Hepatocyte (in vitro differentiated cells): ENCODE measurements at regions not wholly inside any gene's neighbourhood (a gene's known extent, or its start where the extent isn't known, plus 50 kb on each side); places are given as distances from the start of the nearest gene placed in this dataset.

Experiments used
- CTCF ChIP-seq: fragments of 200-600 bp; sonication (generic); IDR thresholded peaks from 2 replicates; pipeline ENCODE4 v1.5.1; 2016; ENCODE audit warnings: antibody characterized with exemption, mild to moderate bottlenecking; ENCODE audit not compliant: poor library complexity
- EZH2 ChIP-seq: fragments of 200-600 bp; sonication (generic); IDR thresholded peaks from 2 replicates; pipeline ENCODE4 v1.6.1; 2016; ENCODE audit warnings: antibody characterized with exemption, mild to moderate bottlenecking, borderline replicate concordance
- EZH2phosphoT487 ChIP-seq: fragments of 200-600 bp; sonication (generic); IDR thresholded peaks from one replicate; pipeline ENCODE4 v1.6.1; 2018; ENCODE audit warnings: antibody characterized with exemption, mild to moderate bottlenecking, low read depth, moderate library complexity; ENCODE audit not compliant: unreplicated experiment, severe bottlenecking

- TF ChIP-seq CTCF (no peak), EZH2phosphoT487 (peak; percentile 54), EZH2 (no peak)
Observed at GRCh38 chr5:125140855-125141254, 394.4 kb upstream of the ZNF608 start.
